Neural cell (in vitro differentiated cells): ENCODE measurements at regions not wholly inside any gene's neighbourhood (a gene's known extent, or its start where the extent isn't known, plus 50 kb on each side); places are given as distances from the start of the nearest gene placed in this dataset.

Experiments
- H2AFZ ChIP-seq: fragments of 200-600, 300-800 bp; sonication (generic), shearing (Covaris generic); 2 replicates; pipeline ENCODE4 v1.6.0; 2014; ENCODE audit warnings: low read depth, mild to moderate bottlenecking, antibody characterized with exemption, low read length, moderate library complexity
- H3F3A ChIP-seq: fragments of 200-600 bp; shearing (Covaris generic); 2 replicates; pipeline ENCODE4 v1.6.1; 2016; ENCODE audit warnings: mild to moderate bottlenecking, moderate library complexity, mixed read lengths, antibody characterized with exemption, low read length; ENCODE audit not compliant: insufficient read depth, poor library complexity, severe bottlenecking
- H3K27ac ChIP-seq: fragments of 200-600, 300-800 bp; sonication (generic), shearing (Covaris generic); 2 replicates; pipeline ENCODE4 v1.5.1; 2014; ENCODE audit warnings: mild to moderate bottlenecking, low read length, moderate library complexity
- H3K27me3 ChIP-seq: fragments of 300-800, 200-600 bp; sonication (generic), shearing (Covaris generic); 2 replicates; pipeline ENCODE4 v1.6.0; 2014; ENCODE audit warnings: mild to moderate bottlenecking, low read depth, low read length, moderate library complexity; ENCODE audit not compliant: insufficient read depth
- H3K36me3 ChIP-seq: fragments of 300-800, 200-600 bp; sonication (generic), shearing (Covaris generic); 2 replicates; pipeline ENCODE4 v1.5.1; 2014; ENCODE audit warnings: mild to moderate bottlenecking, antibody characterized with exemption, low read length, moderate library complexity; ENCODE audit not compliant: insufficient read depth
- H3K4me2 ChIP-seq: fragments of 300-800, 200-600 bp; sonication (generic), shearing (Covaris generic); 2 replicates; pipeline ENCODE4 v1.6.0; 2014; ENCODE audit warnings: mild to moderate bottlenecking, low read length
- H3K4me3 ChIP-seq: fragments of 300-800, 200-600 bp; sonication (generic), shearing (Covaris generic); 2 replicates; pipeline ENCODE4 v1.5.1; 2014; ENCODE audit warnings: mild to moderate bottlenecking, low read length, moderate library complexity
- H3K79me2 ChIP-seq: fragments of 200-600 bp; shearing (Covaris generic); replicated peaks from 2 replicates; pipeline ENCODE4 v1.6.0; 2014; ENCODE audit warnings: mild to moderate bottlenecking, low read length, moderate library complexity; ENCODE audit not compliant: insufficient read depth
- H3K9ac ChIP-seq: fragments of 300-800, 200-600 bp; sonication (generic), shearing (Covaris generic); 2 replicates; pipeline ENCODE4 v1.6.1; 2016; ENCODE audit warnings: mild to moderate bottlenecking, low read length, mixed read lengths
- H3K9me2 ChIP-seq: fragments of 200-600 bp; shearing (Covaris generic); 2 replicates; pipeline ENCODE4 v1.6.1; 2016; ENCODE audit warnings: mild to moderate bottlenecking, low read length, mixed read lengths; ENCODE audit not compliant: insufficient read depth
- H3K9me3 ChIP-seq: fragments of 200-600, 300-800 bp; sonication (generic), shearing (Covaris generic); 2 replicates; pipeline ENCODE4 v1.6.1; 2016; ENCODE audit warnings: mild to moderate bottlenecking, mixed run types, low read length, moderate library complexity, mixed read lengths
- H4K20me1 ChIP-seq: fragments of 200-600 bp; shearing (Covaris generic); 2 replicates; pipeline ENCODE4 v1.6.1; 2016; ENCODE audit warnings: mild to moderate bottlenecking, mixed run types; ENCODE audit not compliant: insufficient read depth
- EP300 ChIP-seq: fragments of 450-650 bp; conservative IDR thresholded peaks from 2 replicates; pipeline ENCODE4 v1.6.1; 2014; ENCODE audit warnings: antibody characterized with exemption, mild to moderate bottlenecking, moderate library complexity; ENCODE audit not compliant: poor library complexity, severe bottlenecking
- EZH2 ChIP-seq: fragments of 200-600, 300-800 bp; shearing (Covaris generic), sonication (generic); IDR thresholded peaks from 2 replicates; pipeline ENCODE4 v1.6.1; 2014; ENCODE audit warnings: antibody characterized with exemption, low read length, borderline replicate concordance, mild to moderate bottlenecking; ENCODE audit not compliant: insufficient read depth, poor library complexity, severe bottlenecking
- POLR2AphosphoS5 ChIP-seq: IDR thresholded peaks from 2 replicates; pipeline ENCODE4 v1.6.1; 2012
- RAD21 ChIP-seq: fragments of 450-650 bp; conservative IDR thresholded peaks from 2 replicates; pipeline ENCODE4 v1.6.1; 2014; ENCODE audit warnings: antibody characterized with exemption, mild to moderate bottlenecking, moderate library complexity
- SMC3 ChIP-seq: fragments of 450-650 bp; conservative IDR thresholded peaks from 2 replicates; pipeline ENCODE4 v1.6.1; 2014; ENCODE audit warnings: antibody characterized with exemption, mild to moderate bottlenecking, moderate library complexity; ENCODE audit not compliant: poor library complexity
- TAF1 ChIP-seq: IDR thresholded peaks from 2 replicates; pipeline ENCODE4 v1.6.1; 2012; ENCODE audit warnings: low read depth
- TF ChIP-seq, protein P1 (sequence below): IDR thresholded peaks from 2 replicates; pipeline ENCODE4 v1.6.1; 2012; ENCODE audit warnings: borderline replicate concordance
- TF ChIP-seq, protein P2 (sequence below): fragments of 450-650 bp; IDR thresholded peaks from 2 replicates; pipeline ENCODE4 v1.5.1; 2014; ENCODE audit warnings: antibody characterized with exemption, mild to moderate bottlenecking, moderate library complexity; ENCODE audit not compliant: poor library complexity, severe bottlenecking

DNA sequence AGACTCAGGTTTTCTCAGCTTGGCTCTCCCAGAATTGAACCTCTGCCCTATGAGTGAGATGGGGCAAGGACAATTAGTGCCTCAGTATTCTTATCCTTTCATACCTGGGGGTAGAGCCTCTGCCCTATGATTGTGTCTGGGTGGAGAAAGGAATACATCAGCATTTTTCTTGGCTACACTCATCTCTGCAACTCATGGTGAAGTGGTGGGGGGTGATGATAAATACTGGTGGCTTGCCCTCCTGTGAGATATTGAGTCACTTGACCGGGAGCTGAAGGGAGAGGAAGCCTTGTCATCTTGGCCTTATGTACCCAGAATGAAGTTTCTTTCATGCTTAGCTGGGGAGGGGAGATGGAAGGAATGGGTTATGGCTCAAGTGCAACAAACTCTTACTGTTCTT, 71.3 kb upstream of the ENOX2 start:
- Histone ChIP-seq H3K27ac (no peak overlapping the region), H4K20me1 (no peaks in the 10 kb centered on the region), H3K36me3 (no peaks in the 10 kb centered on the region), H3K9ac (no peak overlapping the region), H3K4me2 (no peak overlapping the region), H3K9me3 (no peaks in the 10 kb centered on the region), H2AFZ (no peak overlapping the region), H3F3A (no peaks in the 10 kb centered on the region), H3K79me2 (no peaks in the 10 kb centered on the region), H3K27me3 (no peaks in the 10 kb centered on the region), H3K4me3 (no peak overlapping the region), H3K9me2 (no peaks in the 10 kb centered on the region)
- no peak for TF ChIP-seq POLR2AphosphoS5
- TF ChIP-seq EZH2: no peak
- TF ChIP-seq TAF1: no peak
- TF ChIP-seq, protein P1, sequence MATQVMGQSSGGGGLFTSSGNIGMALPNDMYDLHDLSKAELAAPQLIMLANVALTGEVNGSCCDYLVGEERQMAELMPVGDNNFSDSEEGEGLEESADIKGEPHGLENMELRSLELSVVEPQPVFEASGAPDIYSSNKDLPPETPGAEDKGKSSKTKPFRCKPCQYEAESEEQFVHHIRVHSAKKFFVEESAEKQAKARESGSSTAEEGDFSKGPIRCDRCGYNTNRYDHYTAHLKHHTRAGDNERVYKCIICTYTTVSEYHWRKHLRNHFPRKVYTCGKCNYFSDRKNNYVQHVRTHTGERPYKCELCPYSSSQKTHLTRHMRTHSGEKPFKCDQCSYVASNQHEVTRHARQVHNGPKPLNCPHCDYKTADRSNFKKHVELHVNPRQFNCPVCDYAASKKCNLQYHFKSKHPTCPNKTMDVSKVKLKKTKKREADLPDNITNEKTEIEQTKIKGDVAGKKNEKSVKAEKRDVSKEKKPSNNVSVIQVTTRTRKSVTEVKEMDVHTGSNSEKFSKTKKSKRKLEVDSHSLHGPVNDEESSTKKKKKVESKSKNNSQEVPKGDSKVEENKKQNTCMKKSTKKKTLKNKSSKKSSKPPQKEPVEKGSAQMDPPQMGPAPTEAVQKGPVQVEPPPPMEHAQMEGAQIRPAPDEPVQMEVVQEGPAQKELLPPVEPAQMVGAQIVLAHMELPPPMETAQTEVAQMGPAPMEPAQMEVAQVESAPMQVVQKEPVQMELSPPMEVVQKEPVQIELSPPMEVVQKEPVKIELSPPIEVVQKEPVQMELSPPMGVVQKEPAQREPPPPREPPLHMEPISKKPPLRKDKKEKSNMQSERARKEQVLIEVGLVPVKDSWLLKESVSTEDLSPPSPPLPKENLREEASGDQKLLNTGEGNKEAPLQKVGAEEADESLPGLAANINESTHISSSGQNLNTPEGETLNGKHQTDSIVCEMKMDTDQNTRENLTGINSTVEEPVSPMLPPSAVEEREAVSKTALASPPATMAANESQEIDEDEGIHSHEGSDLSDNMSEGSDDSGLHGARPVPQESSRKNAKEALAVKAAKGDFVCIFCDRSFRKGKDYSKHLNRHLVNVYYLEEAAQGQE: no peak
- no peak for TF ChIP-seq RAD21
- no peak for TF ChIP-seq EP300
- TF ChIP-seq, protein P2, sequence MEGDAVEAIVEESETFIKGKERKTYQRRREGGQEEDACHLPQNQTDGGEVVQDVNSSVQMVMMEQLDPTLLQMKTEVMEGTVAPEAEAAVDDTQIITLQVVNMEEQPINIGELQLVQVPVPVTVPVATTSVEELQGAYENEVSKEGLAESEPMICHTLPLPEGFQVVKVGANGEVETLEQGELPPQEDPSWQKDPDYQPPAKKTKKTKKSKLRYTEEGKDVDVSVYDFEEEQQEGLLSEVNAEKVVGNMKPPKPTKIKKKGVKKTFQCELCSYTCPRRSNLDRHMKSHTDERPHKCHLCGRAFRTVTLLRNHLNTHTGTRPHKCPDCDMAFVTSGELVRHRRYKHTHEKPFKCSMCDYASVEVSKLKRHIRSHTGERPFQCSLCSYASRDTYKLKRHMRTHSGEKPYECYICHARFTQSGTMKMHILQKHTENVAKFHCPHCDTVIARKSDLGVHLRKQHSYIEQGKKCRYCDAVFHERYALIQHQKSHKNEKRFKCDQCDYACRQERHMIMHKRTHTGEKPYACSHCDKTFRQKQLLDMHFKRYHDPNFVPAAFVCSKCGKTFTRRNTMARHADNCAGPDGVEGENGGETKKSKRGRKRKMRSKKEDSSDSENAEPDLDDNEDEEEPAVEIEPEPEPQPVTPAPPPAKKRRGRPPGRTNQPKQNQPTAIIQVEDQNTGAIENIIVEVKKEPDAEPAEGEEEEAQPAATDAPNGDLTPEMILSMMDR: no peak

DNA sequence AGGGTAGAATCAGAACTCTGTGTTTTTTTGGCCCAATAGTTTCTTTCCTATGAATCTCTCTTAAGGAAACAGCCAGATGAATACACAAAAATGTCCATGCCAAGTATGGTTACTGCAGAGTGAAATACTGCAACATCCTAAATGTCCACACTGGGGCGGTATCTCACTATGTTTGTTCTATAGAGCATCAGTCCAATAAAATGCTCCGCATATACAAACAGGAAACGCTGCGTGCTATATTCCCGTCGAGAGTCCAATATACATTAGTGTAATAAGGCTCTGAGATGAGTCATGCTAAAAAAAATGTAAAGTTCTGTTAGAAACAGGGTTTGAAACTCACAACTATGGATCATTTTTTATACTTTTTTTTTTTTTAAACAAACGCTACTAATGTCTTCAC, 72.9 kb upstream of the ENOX2 start:
- no peak overlapping the region for H3K4me2 ChIP-seq
- no peaks in the 10 kb centered on the region for H3K27me3 ChIP-seq

More for the DNA sequence above, 72.9 kb upstream of the ENOX2 start:
- Histone ChIP-seq H4K20me1 (no peaks in the 10 kb centered on the region), H3F3A (no peaks in the 10 kb centered on the region), H3K9ac (no peak overlapping the region), H3K9me3 (no peaks in the 10 kb centered on the region), H2AFZ (no peak overlapping the region), H3K36me3 (no peaks in the 10 kb centered on the region), H3K9me2 (no peaks in the 10 kb centered on the region), H3K4me3 (no peak overlapping the region), H3K27ac (no peak overlapping the region), H3K79me2 (no peaks in the 10 kb centered on the region)
- TF ChIP-seq EP300 (no peak), SMC3 (peak; percentile 88), RAD21 (peak; percentile 87)
- TF ChIP-seq, protein P2: peak; percentile 77
